GM23338 (cell line): ENCODE measurements at regions not wholly inside any gene's neighbourhood (a gene's known extent, or its start where the extent isn't known, plus 50 kb on each side); places are given as distances from the start of the nearest gene placed in this dataset. TPM values are rescaled to one million over a fixed set of nuclear protein-coding genes. Genes with fewer than 3 reads are reported as not detected.

Source experiments
- microRNA-seq: library from miRNA; unstranded; fragments of <30 nt; microRNA quantifications from one replicate; pipeline ENCODE4, GENCODE V29; 2017
- small RNA-seq: library from RNA; depleted of rRNA; stranded (forward); fragments of <200 nt; gene quantifications from one replicate; pipeline ENCODE3, GENCODE V24; 2014; ENCODE audit warnings: low replicate concordance

Small RNA genes in the stretch of these regions (microRNA-seq; reads per million reads assigned to microRNA genes)
- gene MIR4432, result not detected

Small RNA genes in the stretch of these regions (small RNA-seq; reads per million reads assigned to genes)
- gene AC007179.3 (not detected), gene MIR4432 (not detected), gene RNA5SP94 (not detected), gene RNU1-32P (not detected), gene RNU6-508P (not detected)
